ENCODE measurements at regions not wholly inside any gene's neighbourhood (a gene's known extent, or its start where the extent isn't known, plus 50 kb on each side); places are given as distances from the start of the nearest gene placed in this dataset.

GRCh38 chrX:120692319-120692718 is 62.5 kb upstream of the C1GALT1C1 start:
- no peak for DNase-seq

- no peak for DNase-seq
Measured at GRCh38 chrX:120690941-120691340, 61.1 kb upstream of the C1GALT1C1 start.

GRCh38 chrX:120690344-120690743 is 60.5 kb upstream of the C1GALT1C1 start:
- no peak for DNase-seq

- DNase-seq, result no peak
Measured at GRCh38 chrX:120680090-120680489, 50.2 kb upstream of the C1GALT1C1 start.

All from bone marrow (tissue), 2 donors.